ENCODE measurements at regions not wholly inside any gene's neighbourhood (a gene's known extent, or its start where the extent isn't known, plus 50 kb on each side); places are given as distances from the start of the nearest gene placed in this dataset.

DNA sequence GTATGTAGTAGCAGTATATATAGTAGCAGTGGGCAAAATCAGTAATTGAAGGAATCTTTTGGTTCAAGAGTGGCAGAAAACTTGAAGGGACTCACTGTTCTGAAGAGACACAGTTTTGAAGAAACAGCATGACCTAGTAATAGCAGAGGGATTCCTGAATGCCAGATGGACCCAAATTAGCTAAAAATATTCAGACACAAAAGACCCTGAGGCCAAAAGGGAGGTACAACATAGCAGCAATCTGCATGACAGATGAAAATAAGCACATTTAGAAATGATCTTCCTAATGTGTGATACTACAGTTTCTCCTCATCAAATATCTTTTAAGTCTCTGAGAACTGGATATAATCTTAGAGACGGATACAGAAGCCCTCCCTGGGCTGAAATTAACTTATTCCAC is 536.6 kb downstream of the PPARGC1A start:
- Histone ChIP-seq H3K14ac (ENCODE audit: insufficient read depth, low read length) (no peak overlapping the region), H3K79me2 (ENCODE audit: insufficient read depth, low read length) (no peaks in the 10 kb centered on the region)
- WGBS (ENCODE audit: extremely low coverage, insufficient read length, low lambda C conversion rate), result no CpG with 5 or more reads among the region's 1 CpG

More for the DNA sequence above, 536.6 kb downstream of the PPARGC1A start:
- H4K8ac ChIP-seq (replicated peaks; ENCODE audit: insufficient read length, low read depth, low read length), result no peak overlapping the region
- no peak overlapping the region for H2BK120ac ChIP-seq (ENCODE audit: low read depth, low read length, poor library complexity, severe bottlenecking)
- no peaks in the 10 kb centered on the region for H3K23me2 ChIP-seq (ENCODE audit: insufficient read length, low read depth, low read length, poor library complexity, severe bottlenecking)
- no peaks in the 10 kb centered on the region for H3K4me1 ChIP-seq (ENCODE audit: insufficient read depth, low read length)
- H3K36me3 Mint-ChIP-seq (ENCODE audit: insufficient read depth in 1 of 3, low read depth in 3 of 3), result no peaks in the 10 kb centered on the region
- H2BK20ac ChIP-seq (ENCODE audit: low read depth, low read length, poor library complexity, severe bottlenecking), result no peak overlapping the region
- H2AK5ac ChIP-seq (ENCODE audit: insufficient read length, low read length), result no peak overlapping the region
- no peak overlapping the region for H2BK12ac ChIP-seq (ENCODE audit: insufficient read length, low read depth, low read length)
- no peaks in the 10 kb centered on the region for H3K27me3 ChIP-seq (ENCODE audit: insufficient read depth, low read length)
- DNase-seq, result no peak
- H4K91ac ChIP-seq (ENCODE audit: insufficient read length, low read depth, low read length), result no peak overlapping the region
- H3K18ac ChIP-seq (ENCODE audit: insufficient read length, low read depth, low read length), result no peak overlapping the region
- TF ChIP-seq, protein P1, sequence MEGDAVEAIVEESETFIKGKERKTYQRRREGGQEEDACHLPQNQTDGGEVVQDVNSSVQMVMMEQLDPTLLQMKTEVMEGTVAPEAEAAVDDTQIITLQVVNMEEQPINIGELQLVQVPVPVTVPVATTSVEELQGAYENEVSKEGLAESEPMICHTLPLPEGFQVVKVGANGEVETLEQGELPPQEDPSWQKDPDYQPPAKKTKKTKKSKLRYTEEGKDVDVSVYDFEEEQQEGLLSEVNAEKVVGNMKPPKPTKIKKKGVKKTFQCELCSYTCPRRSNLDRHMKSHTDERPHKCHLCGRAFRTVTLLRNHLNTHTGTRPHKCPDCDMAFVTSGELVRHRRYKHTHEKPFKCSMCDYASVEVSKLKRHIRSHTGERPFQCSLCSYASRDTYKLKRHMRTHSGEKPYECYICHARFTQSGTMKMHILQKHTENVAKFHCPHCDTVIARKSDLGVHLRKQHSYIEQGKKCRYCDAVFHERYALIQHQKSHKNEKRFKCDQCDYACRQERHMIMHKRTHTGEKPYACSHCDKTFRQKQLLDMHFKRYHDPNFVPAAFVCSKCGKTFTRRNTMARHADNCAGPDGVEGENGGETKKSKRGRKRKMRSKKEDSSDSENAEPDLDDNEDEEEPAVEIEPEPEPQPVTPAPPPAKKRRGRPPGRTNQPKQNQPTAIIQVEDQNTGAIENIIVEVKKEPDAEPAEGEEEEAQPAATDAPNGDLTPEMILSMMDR (conservative IDR thresholded peaks at IDR 0.05), result no peak
- H3K4me1 Mint-ChIP-seq, result peaks cover 2 to 7% of the 10 kb centered on the region in 2 experiments; a peak in 2 of 4 replicates
- H4K20me1 ChIP-seq (ENCODE audit: control insufficient read depth, insufficient read depth, insufficient read length), result no peaks in the 10 kb centered on the region
- no peak overlapping the region for H2BK15ac ChIP-seq (ENCODE audit: low read depth, low read length)
- H3K79me1 ChIP-seq (ENCODE audit: insufficient read depth, low read depth, low read length, poor library complexity, severe bottlenecking), result no peaks in the 10 kb centered on the region
- H3K9me3 Mint-ChIP-seq, result no peaks in the 10 kb centered on the region
- H3K4me3 Mint-ChIP-seq, result no peak overlapping the region
- no peak overlapping the region for H3K27ac Mint-ChIP-seq
- H3K27ac ChIP-seq (ENCODE audit: insufficient read length, low read depth, low read length), result no peak overlapping the region
- no peak overlapping the region for H3K23ac ChIP-seq (ENCODE audit: insufficient read length, low read depth, low read length)
- H4K5ac ChIP-seq (ENCODE audit: insufficient read length, low read depth, low read length), result no peak overlapping the region
- H2BK5ac ChIP-seq (ENCODE audit: insufficient read length, low read length), result no peak overlapping the region
- H3T11ph ChIP-seq (ENCODE audit: low read length), result no peak overlapping the region
- no peak overlapping the region for H3K9ac ChIP-seq (ENCODE audit: extremely low read depth, insufficient read length, low read length)
- no peaks in the 10 kb centered on the region; the same call in 1 of the 2 replicates for H3K27me3 Mint-ChIP-seq (ENCODE audit: low read depth)
- no peak overlapping the region for H2AFZ ChIP-seq (ENCODE audit: low read length)
- H3K56ac ChIP-seq (ENCODE audit: insufficient read length, low read depth, low read length), result no peak overlapping the region
- H3K4ac ChIP-seq (ENCODE audit: low read depth, low read length), result no peak overlapping the region
- H3K4me2 ChIP-seq (ENCODE audit: insufficient read depth, insufficient read length, low read length), result no peak overlapping the region
- H3K9me3 ChIP-seq (ENCODE audit: control insufficient read depth, low read depth, low read length), result no peaks in the 10 kb centered on the region
